ENCODE measurements at regions not wholly inside any gene's neighbourhood (a gene's known extent, or its start where the extent isn't known, plus 50 kb on each side); places are given as distances from the start of the nearest gene placed in this dataset.

DNA sequence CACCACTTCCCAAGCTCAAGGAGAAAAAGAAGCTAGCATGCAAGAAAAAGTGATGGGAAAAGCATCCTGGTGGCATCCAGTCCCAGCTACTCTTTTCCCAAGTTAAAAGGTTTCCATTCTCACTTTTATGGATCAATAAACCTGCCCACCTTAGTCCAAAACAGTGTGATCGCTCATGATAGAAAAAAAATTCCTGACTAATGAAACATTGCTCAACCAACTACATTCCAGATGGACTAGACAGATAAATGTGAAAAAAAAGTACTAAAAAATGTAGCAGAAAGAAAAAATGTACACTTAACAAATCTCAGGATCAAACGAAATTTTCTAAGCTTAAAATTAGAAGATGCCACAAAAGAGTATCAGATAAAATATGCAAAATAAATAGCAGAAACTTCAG lies 312.2 kb downstream of the TMA16 start:
- Histone ChIP-seq H3K27ac (ENCODE audit: low read depth in 1 of 2, low read length in 2 of 2) (no peak overlapping the region), H3K36me3 (ENCODE audit: control insufficient read depth in 4 of 4, insufficient read depth in 3 of 4, low read depth in 1 of 4, low read length in 3 of 4) (no peaks in the 10 kb centered on the region), H3K27me3 (ENCODE audit: control insufficient read depth in 4 of 4, insufficient read depth in 4 of 4, low read length in 3 of 4) (no peaks in the 10 kb centered on the region), H3K4me1 (ENCODE audit: control insufficient read depth in 4 of 4, insufficient read depth in 4 of 4, low read length in 3 of 4) (no peaks in the 10 kb centered on the region), H3K9me3 (ENCODE audit: control insufficient read depth in 4 of 4, low read length in 3 of 4) (no peaks in the 10 kb centered on the region), H3K9ac (ENCODE audit: low read depth in 1 of 2, low read length in 2 of 2) (no peak overlapping the region), H3K4me3 (ENCODE audit: low read depth in 1 of 3, low read length in 3 of 3) (no peak overlapping the region)
- DNase-seq (ENCODE audit: low spot score): no peak
- TF ChIP-seq NR2F2 (IDR thresholded peaks at IDR 0.05): no peak
- TF ChIP-seq HNF4G (IDR thresholded peaks at IDR 0.05): no peak
- no peak for TF ChIP-seq YY1 (IDR thresholded peaks at IDR 0.05)
- TF ChIP-seq TAF1 (conservative IDR thresholded peaks at IDR 0.05): no peak
- no peak for TF ChIP-seq FOXA2 (IDR thresholded peaks at IDR 0.05)
- no peak for TF ChIP-seq GABPA (IDR thresholded peaks at IDR 0.05 in 1 of 2, conservative IDR thresholded peaks at IDR 0.05 in 1 of 2)
- TF ChIP-seq, protein P1, sequence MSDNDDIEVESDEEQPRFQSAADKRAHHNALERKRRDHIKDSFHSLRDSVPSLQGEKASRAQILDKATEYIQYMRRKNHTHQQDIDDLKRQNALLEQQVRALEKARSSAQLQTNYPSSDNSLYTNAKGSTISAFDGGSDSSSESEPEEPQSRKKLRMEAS (IDR thresholded peaks at IDR 0.05): no peak
- TF ChIP-seq, protein P2, sequence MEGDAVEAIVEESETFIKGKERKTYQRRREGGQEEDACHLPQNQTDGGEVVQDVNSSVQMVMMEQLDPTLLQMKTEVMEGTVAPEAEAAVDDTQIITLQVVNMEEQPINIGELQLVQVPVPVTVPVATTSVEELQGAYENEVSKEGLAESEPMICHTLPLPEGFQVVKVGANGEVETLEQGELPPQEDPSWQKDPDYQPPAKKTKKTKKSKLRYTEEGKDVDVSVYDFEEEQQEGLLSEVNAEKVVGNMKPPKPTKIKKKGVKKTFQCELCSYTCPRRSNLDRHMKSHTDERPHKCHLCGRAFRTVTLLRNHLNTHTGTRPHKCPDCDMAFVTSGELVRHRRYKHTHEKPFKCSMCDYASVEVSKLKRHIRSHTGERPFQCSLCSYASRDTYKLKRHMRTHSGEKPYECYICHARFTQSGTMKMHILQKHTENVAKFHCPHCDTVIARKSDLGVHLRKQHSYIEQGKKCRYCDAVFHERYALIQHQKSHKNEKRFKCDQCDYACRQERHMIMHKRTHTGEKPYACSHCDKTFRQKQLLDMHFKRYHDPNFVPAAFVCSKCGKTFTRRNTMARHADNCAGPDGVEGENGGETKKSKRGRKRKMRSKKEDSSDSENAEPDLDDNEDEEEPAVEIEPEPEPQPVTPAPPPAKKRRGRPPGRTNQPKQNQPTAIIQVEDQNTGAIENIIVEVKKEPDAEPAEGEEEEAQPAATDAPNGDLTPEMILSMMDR (IDR thresholded peaks at IDR 0.05; ENCODE audit: low read depth, low read length, missing input control): no peak
- TF ChIP-seq, protein P3, sequence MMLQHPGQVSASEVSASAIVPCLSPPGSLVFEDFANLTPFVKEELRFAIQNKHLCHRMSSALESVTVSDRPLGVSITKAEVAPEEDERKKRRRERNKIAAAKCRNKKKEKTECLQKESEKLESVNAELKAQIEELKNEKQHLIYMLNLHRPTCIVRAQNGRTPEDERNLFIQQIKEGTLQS (IDR thresholded peaks at IDR 0.05): no peak
- no peak for TF ChIP-seq JUND (IDR thresholded peaks at IDR 0.05)
- no peak for TF ChIP-seq SP1 (IDR thresholded peaks at IDR 0.05)
- TF ChIP-seq, protein P4, sequence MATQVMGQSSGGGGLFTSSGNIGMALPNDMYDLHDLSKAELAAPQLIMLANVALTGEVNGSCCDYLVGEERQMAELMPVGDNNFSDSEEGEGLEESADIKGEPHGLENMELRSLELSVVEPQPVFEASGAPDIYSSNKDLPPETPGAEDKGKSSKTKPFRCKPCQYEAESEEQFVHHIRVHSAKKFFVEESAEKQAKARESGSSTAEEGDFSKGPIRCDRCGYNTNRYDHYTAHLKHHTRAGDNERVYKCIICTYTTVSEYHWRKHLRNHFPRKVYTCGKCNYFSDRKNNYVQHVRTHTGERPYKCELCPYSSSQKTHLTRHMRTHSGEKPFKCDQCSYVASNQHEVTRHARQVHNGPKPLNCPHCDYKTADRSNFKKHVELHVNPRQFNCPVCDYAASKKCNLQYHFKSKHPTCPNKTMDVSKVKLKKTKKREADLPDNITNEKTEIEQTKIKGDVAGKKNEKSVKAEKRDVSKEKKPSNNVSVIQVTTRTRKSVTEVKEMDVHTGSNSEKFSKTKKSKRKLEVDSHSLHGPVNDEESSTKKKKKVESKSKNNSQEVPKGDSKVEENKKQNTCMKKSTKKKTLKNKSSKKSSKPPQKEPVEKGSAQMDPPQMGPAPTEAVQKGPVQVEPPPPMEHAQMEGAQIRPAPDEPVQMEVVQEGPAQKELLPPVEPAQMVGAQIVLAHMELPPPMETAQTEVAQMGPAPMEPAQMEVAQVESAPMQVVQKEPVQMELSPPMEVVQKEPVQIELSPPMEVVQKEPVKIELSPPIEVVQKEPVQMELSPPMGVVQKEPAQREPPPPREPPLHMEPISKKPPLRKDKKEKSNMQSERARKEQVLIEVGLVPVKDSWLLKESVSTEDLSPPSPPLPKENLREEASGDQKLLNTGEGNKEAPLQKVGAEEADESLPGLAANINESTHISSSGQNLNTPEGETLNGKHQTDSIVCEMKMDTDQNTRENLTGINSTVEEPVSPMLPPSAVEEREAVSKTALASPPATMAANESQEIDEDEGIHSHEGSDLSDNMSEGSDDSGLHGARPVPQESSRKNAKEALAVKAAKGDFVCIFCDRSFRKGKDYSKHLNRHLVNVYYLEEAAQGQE (IDR thresholded peaks at IDR 0.05): no peak
- no peak for TF ChIP-seq HNF4A (conservative IDR thresholded peaks at IDR 0.05)
- TF ChIP-seq, protein P5, sequence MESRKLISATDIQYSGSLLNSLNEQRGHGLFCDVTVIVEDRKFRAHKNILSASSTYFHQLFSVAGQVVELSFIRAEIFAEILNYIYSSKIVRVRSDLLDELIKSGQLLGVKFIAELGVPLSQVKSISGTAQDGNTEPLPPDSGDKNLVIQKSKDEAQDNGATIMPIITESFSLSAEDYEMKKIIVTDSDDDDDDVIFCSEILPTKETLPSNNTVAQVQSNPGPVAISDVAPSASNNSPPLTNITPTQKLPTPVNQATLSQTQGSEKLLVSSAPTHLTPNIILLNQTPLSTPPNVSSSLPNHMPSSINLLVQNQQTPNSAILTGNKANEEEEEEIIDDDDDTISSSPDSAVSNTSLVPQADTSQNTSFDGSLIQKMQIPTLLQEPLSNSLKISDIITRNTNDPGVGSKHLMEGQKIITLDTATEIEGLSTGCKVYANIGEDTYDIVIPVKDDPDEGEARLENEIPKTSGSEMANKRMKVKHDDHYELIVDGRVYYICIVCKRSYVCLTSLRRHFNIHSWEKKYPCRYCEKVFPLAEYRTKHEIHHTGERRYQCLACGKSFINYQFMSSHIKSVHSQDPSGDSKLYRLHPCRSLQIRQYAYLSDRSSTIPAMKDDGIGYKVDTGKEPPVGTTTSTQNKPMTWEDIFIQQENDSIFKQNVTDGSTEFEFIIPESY (IDR thresholded peaks at IDR 0.05): no peak
- TF ChIP-seq RXRA (IDR thresholded peaks at IDR 0.05): no peak
- TF ChIP-seq EGR1 (IDR thresholded peaks at IDR 0.05; ENCODE audit: low read depth in 2 of 2): no peak
- 54% methylated on average over 2 of the region's 2 CpGs for WGBS

DNA sequence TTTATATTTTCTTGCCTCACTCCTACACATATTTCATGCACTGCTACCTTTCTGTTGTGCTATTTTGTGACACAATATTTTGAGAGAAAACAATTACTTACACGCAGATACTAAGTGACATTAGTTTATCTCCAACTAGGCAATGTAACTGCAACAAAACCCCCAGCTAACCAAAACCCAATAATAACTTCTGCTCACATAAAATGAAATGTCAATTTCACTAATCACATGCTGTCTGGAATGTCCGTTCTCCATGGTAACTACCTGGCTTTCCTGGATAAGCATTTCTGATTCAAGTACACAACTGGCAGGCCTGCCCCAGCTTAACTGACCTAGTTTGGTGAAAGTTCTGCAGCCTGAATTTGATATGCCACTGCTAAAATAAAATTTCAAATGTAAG lies 313.5 kb downstream of the TMA16 start:
- DNase-seq (ENCODE audit: low spot score): no peak
- no peak overlapping the region for H3K9ac ChIP-seq (ENCODE audit: low read depth in 1 of 2, low read length in 2 of 2)
- no peaks in the 10 kb centered on the region for H3K36me3 ChIP-seq (ENCODE audit: control insufficient read depth in 4 of 4, insufficient read depth in 3 of 4, low read depth in 1 of 4, low read length in 3 of 4)
- H3K27me3 ChIP-seq (ENCODE audit: control insufficient read depth in 4 of 4, insufficient read depth in 4 of 4, low read length in 3 of 4): no peaks in the 10 kb centered on the region
- no peak overlapping the region for H3K4me3 ChIP-seq (ENCODE audit: low read depth in 1 of 3, low read length in 3 of 3)
- no peaks in the 10 kb centered on the region for H3K9me3 ChIP-seq (ENCODE audit: control insufficient read depth in 4 of 4, low read length in 3 of 4)
- no peaks in the 10 kb centered on the region for H3K4me1 ChIP-seq (ENCODE audit: control insufficient read depth in 4 of 4, insufficient read depth in 4 of 4, low read length in 3 of 4)
- H3K27ac ChIP-seq (ENCODE audit: low read depth in 1 of 2, low read length in 2 of 2): no peak overlapping the region
- 74% methylated on average over 2 of the region's 2 CpGs for WGBS
- TF ChIP-seq, protein P5 (IDR thresholded peaks at IDR 0.05): no peak
- TF ChIP-seq FOXA2 (IDR thresholded peaks at IDR 0.05) (no peak), RXRA (IDR thresholded peaks at IDR 0.05) (no peak), NR2F2 (IDR thresholded peaks at IDR 0.05) (no peak), YY1 (IDR thresholded peaks at IDR 0.05) (no peak), HNF4A (conservative IDR thresholded peaks at IDR 0.05) (no peak), EGR1 (IDR thresholded peaks at IDR 0.05; ENCODE audit: low read depth in 2 of 2) (no peak), JUND (IDR thresholded peaks at IDR 0.05) (no peak), GABPA (IDR thresholded peaks at IDR 0.05 in 1 of 2, conservative IDR thresholded peaks at IDR 0.05 in 1 of 2) (no peak), SP1 (IDR thresholded peaks at IDR 0.05) (no peak)
- TF ChIP-seq, protein P4 (IDR thresholded peaks at IDR 0.05): no peak
- TF ChIP-seq, protein P1 (IDR thresholded peaks at IDR 0.05): no peak
- TF ChIP-seq, protein P3 (IDR thresholded peaks at IDR 0.05): no peak

All from liver (tissue), 8 donors.